T-helper 1 cell treated with Interleukin-12 subunit alpha and Interleukin-12 subunit beta and Interleukin-4 antibody, amounts not matched to agents 30 ng/mL and 1 ng/mL, for 36 hours (primary cell): ENCODE measurements at regions not wholly inside any gene's neighbourhood (a gene's known extent, or its start where the extent isn't known, plus 50 kb on each side); places are given as distances from the start of the nearest gene placed in this dataset.
"Not testable (repeated sequence)": the region's sequence is repeated elsewhere in the genome, so short reads cannot be mapped to it uniquely, and the experiment has no call there.

Experiments used
- intact Hi-C: fragments of 100-400 bp; cut with micrococcal nuclease; formaldehyde crosslinking; loops from one replicate; pipeline ENCODE4 v1.15.1; 2024

DNA sequence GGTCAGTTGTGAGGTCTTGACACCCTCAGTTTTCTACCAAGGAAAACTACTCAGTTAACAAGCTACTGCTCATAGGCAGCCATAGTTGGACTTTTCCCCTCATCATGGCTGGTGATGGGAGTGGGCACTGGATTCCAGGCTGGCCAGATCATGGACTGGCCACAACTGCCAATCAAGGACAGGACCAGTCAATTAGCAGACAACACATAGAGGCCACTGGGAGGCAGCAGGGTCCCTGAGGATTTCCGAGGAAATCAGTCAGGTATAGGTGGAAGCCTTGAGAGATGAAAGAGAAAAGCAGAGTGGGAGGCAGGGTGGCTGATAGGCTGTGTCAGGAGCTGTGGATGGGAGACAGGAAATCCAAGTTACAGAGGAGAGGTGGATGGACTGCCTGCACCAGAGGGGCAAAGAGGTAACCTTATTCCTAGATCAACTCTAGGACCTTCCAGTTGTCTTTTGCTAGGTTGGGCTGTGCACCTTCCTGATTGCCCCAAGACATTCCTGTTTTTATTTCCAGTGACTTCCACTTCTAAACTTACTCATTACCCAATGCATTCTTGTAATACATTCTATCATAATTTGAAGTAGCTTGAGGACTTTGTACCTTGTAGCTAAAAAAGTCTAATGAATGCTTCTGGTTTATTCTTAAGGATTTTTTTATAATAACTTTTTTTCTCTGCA is 361.8 kb downstream of the KCNRG start:
- intact Hi-C loops: no loop called here

DNA sequence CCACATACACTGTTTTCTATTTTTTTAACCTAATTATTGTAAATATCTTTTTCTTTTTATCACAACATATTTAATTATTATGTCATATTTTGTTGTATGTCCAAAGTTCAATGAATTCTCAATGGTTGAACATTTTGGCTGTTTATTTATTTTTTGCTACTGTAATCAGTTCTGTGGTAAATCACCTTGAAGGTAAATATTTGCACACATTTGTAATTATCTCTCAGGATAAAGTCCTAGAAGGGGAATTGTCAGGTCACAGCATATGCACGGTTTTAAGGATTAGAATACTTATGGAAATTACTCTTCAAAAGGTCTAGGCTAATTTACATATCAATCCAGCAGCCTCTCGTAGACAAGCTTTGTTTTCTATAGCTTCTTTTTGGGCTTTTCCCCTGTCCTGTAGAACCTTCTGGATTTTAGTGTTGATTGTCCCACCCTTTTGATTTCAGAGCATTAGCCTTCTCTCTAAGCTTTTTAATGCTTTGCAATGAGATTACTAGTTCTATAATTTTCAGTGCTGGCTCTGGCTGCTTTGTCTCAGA is 362.6 kb downstream of the KCNRG start:
- intact Hi-C loops: no loop called here

DNA sequence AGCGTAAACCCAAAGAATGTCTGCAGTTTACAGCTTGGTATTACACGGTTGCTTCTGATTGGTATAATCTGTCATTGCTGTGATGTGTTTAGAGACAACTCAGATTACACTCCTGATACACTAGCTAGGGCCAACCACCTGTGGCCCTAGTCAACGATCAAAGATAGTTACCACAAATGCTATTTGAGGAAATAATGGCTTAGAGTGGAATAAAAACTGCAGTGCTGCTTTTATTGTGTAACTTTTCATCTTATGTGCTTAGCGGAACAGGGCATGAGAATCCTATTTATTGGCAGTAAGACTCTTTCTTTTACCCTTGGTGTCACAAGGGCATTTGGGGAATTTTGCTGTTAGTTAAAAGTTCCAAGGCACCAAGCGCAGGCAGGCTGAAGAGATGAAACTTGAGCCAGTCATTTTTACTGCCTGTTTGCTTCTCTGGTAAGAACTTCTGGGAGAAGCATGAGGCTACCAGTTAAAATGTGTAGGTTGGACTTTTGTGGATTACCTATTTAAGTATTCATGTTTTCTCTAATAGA is 363.3 kb downstream of the KCNRG start:
- intact Hi-C loops: no loop called here

- intact Hi-C loops: no loop called here
These were observed 364.3 kb downstream of the KCNRG start for GRCh38 chr13:50379584-50379983.

DNA sequence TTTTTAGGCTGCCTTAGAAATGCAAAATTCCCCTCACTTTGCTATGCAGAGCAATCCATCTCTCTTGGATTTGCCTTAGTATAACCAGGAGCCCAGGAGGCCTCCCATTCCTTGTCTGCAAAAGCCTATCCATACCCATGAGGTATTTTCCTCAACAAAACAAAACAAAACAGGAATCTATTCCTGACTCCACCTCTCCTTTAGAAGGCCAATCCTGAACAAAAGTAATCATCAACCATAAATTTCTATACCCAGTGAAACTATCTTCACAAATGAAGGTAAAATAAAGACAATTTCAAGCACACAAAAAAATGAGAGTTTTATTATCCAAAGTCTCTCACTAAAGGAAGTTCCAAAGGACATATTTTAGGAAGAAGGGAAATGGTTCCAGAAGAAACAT is 365.7 kb downstream of the KCNRG start:
- intact Hi-C loops: no loop called here

GRCh38 chr13:50382511-50382910 is 367.3 kb downstream of the KCNRG start:
- intact Hi-C loops: no loop called here

DNA sequence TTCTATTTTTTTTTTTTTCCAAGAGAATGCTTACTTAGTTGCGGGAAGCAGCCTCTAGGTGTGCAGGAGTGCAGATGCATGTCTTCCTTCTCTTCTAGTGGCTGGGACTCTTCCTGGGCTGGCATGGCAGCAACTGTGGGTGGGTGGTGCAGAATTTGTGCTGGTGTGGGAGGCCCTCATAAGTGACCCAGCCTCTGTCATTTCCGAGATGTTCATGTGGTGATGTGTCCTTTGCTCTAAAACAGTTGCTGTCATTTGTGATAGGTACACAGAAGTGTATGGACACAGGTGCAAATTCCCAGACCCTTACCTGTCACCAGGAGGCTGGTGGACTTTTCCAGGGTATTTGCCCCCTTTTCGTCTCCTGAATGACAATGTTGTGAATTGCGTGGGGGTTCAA is 367.7 kb downstream of the KCNRG start:
- intact Hi-C loops: no loop called here

DNA sequence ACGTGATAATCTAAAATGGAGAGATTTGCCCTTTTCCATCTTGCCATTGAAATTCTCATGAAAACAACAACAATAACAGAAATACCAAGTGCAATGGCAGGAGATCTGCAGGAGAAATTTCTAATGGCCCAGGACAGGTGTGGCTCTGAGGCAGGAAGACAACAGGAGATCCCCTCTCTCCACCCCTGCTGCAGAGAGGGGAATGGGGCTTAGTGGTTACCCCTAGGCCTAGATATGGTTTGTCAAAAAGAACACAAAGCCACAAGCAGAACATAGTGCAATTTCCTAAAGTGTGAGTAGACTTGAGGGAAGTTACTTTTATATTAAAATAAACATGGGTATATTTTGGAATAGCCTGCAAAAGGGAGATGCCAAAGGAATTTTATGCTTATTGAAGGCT is 369.5 kb downstream of the KCNRG start:
- intact Hi-C loops: no loop called here

GRCh38 chr13:50386541-50387050 is 371.4 kb downstream of the KCNRG start:
- intact Hi-C loops: no loop called here

DNA sequence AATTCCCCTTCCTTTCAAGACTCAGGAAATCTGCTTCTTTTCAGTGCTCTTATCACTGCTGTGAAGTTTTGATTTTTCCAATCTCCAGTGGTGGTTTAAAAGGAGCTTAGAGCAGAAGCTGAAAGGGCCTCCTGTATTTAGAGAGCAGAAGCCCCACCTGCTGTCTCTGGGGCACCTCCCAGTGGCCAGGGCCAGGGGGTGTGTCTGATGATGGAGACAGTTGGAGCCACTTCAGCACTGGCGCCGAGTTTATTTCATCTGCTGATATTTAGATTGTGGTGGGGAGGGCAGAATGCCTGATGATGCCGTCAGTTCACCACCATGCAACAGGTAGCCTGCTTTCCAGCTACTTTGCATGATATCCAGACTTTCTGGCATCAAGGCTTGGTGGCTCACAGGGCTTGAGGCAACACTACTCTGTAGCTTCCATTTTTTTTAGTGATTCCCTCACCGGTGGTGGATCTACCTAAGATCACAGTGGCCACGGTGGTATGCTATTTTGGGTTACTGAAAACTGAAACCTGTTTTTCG is 371.9 kb downstream of the KCNRG start:
- intact Hi-C loops: no loop called here

GRCh38 chr13:50388481-50388880 is 373.2 kb downstream of the KCNRG start:
- intact Hi-C loops: no loop called here

GRCh38 chr13:50389726-50390125 is 374.5 kb downstream of the KCNRG start:
- intact Hi-C loops: no loop called here

GRCh38 chr13:50390503-50391248 is 375.4 kb downstream of the KCNRG start:
- intact Hi-C loops: no loop called here

DNA sequence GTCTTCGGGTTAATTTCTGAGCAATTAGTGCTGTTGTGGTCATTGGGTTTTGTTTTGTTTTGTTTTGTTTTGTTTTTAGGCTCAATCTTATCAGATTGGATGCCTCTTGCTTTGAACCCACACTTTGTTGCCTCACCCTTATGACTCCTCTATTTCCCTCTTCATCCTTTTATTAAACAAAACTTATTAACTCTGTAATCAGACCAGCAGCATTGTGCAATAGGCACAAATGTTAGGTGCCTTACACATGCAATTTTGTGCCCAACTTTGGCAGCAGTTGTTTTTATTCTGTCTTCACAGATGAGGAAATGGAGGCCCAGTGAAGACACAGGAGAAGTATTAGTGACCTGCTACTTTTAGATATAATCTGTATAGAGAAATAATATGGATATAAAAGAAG is 377.7 kb downstream of the KCNRG start:
- intact Hi-C loops: no loop called here

- intact Hi-C loops: no loop called here
These were observed 378.4 kb downstream of the KCNRG start for GRCh38 chr13:50393628-50394027.

- intact Hi-C loops: no loop called here
These were observed 380.8 kb downstream of the KCNRG start for GRCh38 chr13:50396001-50396400.

DNA sequence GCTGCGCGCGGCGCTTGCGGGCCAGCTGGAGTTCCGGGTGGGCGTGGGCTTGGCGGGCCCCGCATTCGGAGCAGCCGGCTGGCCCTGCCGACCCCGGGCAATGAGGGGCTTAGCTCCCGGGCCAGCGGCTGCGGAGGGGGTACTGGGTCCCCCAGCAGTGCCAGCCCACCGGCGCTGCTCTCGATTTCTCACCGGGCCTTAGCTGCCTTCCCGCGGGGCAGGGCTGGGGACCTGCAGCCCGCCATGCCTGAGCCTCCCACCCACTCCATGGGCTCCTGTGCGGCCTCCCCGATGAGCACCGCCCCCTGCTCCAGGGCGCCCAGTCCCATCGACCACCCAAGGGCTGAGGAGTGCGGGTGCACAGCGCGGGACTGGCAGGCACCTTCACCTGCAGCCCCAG is 381.4 kb downstream of the KCNRG start:
- intact Hi-C loops: not testable (repeated sequence)

DNA sequence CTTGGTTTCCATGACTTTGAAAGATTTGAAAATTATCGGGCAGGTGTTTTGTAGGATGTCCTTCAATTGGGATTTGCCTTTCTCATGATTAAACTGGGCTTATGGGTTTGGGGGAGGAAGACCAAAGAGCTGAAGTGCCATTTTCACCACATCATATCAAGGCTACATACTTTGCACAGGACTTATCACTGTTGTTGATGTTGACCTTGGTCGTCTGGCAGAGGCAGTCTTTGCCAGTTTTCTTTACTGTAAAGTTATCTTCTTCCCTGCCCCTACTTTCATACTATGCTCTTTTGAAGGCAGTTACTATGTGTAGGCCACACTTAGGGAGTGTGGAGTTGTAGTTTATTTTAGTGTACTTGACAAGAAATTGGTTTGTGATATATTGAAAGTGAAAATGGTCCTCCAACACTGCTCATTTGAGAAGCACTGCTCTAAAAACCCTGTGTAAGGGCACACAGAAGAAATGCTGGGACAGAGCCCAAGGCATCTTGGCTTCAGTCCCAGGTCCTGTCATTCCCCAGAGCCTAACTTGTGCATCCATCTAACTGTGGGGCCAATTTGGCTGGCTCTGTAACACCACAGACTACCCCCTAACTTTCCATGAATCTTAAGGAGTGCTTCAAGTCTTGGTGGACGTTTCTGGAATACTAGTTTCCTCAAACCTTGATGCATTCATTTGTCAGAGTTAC is 384.9 kb downstream of the KCNRG start:
- intact Hi-C loops: no loop called here

DNA sequence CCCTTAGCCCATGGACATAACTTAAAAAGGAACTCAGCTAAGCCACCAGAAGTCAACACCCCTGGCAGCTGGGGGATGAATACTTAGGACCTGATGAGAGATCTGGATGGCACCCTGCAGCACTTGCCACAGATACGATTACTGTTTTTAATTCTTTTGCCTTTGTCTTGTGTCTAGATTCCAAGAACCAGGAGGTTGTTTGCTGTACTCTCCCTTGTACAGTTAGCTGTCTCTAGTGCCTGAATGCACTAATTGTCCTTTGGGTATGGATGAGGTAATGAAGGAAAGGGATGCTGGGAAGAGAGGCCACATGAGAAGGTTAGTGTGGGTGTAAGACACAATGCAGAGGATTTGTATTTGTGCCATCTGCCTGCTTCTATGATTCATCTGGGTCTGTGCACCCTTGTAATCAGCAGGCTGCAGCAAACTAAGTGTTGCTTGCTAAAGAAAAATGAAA is 385.8 kb downstream of the KCNRG start:
- intact Hi-C loops: no loop called here

DNA sequence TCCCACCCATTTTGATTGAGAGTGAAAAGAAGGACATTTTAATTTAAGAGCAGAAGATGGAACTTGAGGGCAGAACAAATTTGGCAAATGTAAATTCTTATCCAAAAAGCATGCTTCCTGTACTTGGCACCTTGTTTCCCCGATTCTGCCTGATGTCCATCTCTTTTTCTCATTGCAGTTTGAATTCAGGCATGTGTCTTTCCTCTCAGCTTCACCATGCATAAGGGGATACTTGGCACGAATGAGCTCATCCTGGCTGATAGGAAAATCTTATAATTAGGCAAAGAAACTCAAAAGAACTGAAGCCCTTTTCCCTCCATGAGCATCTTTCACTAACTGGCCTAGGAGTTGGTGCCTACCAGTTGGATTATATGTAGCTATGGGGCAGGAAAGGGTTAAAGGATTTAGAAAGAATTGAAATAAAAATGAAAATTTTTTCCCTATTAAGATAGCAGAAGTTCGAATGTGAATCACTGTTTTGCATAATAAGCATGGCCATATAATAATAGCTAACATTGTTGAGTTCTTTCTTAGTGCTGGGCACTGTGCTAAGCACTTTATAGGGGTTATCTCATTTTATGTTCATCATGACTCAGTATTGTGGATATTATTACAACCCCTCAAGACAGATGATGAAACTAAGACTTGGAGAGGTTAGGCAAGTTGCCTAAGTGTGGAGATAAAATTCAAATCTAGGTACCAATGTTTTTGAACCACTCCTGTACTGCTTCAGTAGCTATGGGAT is 386.6 kb downstream of the KCNRG start:
- intact Hi-C loops: no loop called here

DNA sequence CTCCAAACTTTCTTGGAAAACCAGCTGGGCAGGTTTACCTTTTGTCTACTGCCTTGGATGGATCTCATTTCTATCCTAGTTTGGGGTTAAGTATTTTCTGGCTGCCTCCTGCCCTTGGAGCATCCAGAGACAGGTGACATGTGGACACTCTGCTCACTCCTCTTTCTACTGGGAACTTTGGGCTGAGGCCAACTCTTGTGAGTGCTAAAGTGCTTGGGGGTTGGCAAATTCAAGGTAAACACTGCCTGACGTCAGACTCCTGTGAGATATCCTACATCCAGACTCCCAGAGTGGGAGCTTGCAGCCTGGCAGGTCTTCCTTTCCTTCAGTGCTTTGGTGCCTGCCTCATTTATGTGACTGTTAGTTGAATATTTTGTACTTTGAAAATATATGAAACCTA is 388.1 kb downstream of the KCNRG start:
- intact Hi-C loops: no loop called here
